OCI-LY3 (cell line): ENCODE measurements at regions not wholly inside any gene's neighbourhood (a gene's known extent, or its start where the extent isn't known, plus 50 kb on each side); places are given as distances from the start of the nearest gene placed in this dataset.

Experiments used
- CTCF ChIP-seq: fragments of 200-600, 300-600 bp; sonication (generic); IDR thresholded peaks from 2 replicates; pipeline ENCODE4 v1.5.1; 2014; ENCODE audit warnings: antibody characterized with exemption, low read length, low read depth
- EZH2phosphoT487 ChIP-seq: fragments of 200-600 bp; shearing (Covaris generic); IDR thresholded peaks from 2 replicates; pipeline ENCODE4 v1.6.1; 2018; ENCODE audit warnings: antibody characterized with exemption, mixed run types, low read depth

DNA sequence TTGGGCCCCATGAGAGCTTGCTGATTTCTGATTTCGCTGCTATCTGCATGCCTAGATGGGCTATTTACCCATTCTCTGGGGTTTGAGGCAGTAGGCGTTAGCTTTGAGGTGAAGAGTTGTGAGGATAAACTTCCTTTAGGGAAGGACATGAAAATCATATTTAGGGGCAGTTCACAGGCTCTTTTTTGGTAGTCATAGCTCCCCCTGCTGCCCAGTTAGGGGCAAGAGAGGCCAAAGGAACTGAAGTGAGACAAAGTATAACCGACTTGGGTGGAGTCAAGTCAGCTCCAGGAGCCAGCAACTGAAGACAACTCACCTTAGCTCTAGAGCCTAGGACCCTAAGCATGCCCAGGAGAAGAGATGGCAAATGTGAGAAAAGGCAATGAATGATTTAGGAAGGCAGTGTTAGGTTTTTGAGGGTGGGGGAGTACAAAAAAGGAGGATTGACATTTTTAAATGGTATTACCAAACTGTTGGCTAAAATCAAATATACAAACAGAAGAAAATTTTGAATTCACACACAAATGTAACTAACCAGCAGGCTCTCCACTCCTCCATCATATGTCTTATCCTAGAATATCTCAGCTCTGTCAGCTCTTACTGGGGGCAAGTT is 625.2 kb downstream of the LMO4 start:
- TF ChIP-seq CTCF = peak; percentile 78
- no peak for TF ChIP-seq EZH2phosphoT487
